Neural cell (in vitro differentiated cells): ENCODE measurements at regions not wholly inside any gene's neighbourhood (a gene's known extent, or its start where the extent isn't known, plus 50 kb on each side); places are given as distances from the start of the nearest gene placed in this dataset.

Experiments
- EP300 ChIP-seq: fragments of 450-650 bp; conservative IDR thresholded peaks from 2 replicates; pipeline ENCODE4 v1.6.1; 2014; ENCODE audit warnings: antibody characterized with exemption, mild to moderate bottlenecking, moderate library complexity; ENCODE audit not compliant: poor library complexity, severe bottlenecking
- EZH2 ChIP-seq: fragments of 200-600, 300-800 bp; shearing (Covaris generic), sonication (generic); IDR thresholded peaks from 2 replicates; pipeline ENCODE4 v1.6.1; 2014; ENCODE audit warnings: antibody characterized with exemption, low read length, borderline replicate concordance, mild to moderate bottlenecking; ENCODE audit not compliant: insufficient read depth, poor library complexity, severe bottlenecking
- MXI1 ChIP-seq: fragments of 450-650 bp; conservative IDR thresholded peaks from 2 replicates; pipeline ENCODE4 v1.6.1; 2014; ENCODE audit warnings: antibody characterized with exemption, mild to moderate bottlenecking; ENCODE audit not compliant: poor library complexity, severe bottlenecking
- POLR2AphosphoS5 ChIP-seq: IDR thresholded peaks from 2 replicates; pipeline ENCODE4 v1.6.1; 2012
- RAD21 ChIP-seq: fragments of 450-650 bp; conservative IDR thresholded peaks from 2 replicates; pipeline ENCODE4 v1.6.1; 2014; ENCODE audit warnings: antibody characterized with exemption, mild to moderate bottlenecking, moderate library complexity
- SMC3 ChIP-seq: fragments of 450-650 bp; conservative IDR thresholded peaks from 2 replicates; pipeline ENCODE4 v1.6.1; 2014; ENCODE audit warnings: antibody characterized with exemption, mild to moderate bottlenecking, moderate library complexity; ENCODE audit not compliant: poor library complexity
- TAF1 ChIP-seq: IDR thresholded peaks from 2 replicates; pipeline ENCODE4 v1.6.1; 2012; ENCODE audit warnings: low read depth
- TF ChIP-seq, protein P1 (sequence below): fragments of 450-650 bp; IDR thresholded peaks from 2 replicates; pipeline ENCODE4 v1.5.1; 2014; ENCODE audit warnings: antibody characterized with exemption, mild to moderate bottlenecking, moderate library complexity; ENCODE audit not compliant: poor library complexity, severe bottlenecking
- TF ChIP-seq, protein P2 (sequence below): IDR thresholded peaks from 2 replicates; pipeline ENCODE4 v1.6.1; 2012; ENCODE audit warnings: borderline replicate concordance

DNA sequence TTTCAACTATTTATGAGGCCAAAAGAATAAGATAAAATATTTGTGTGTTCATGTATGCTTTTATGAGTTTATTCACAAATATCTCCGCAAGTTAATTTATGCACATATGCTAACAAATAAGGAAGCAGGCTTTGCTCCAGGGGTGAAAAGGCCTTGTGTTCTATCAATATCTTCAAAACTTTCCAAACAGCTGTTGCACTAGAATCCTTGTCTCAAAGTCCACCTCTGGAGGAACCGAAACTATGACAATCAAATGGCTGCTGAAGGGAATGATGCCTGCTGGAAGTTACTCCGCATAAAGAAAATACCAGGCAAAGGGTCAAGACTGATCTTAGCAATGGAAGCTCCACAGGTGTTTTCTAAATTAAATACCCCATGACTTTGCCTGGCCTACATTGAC, 145.0 kb upstream of the GHITM start:
- no peak for TF ChIP-seq POLR2AphosphoS5
- no peak for TF ChIP-seq EZH2
- TF ChIP-seq, protein P1, sequence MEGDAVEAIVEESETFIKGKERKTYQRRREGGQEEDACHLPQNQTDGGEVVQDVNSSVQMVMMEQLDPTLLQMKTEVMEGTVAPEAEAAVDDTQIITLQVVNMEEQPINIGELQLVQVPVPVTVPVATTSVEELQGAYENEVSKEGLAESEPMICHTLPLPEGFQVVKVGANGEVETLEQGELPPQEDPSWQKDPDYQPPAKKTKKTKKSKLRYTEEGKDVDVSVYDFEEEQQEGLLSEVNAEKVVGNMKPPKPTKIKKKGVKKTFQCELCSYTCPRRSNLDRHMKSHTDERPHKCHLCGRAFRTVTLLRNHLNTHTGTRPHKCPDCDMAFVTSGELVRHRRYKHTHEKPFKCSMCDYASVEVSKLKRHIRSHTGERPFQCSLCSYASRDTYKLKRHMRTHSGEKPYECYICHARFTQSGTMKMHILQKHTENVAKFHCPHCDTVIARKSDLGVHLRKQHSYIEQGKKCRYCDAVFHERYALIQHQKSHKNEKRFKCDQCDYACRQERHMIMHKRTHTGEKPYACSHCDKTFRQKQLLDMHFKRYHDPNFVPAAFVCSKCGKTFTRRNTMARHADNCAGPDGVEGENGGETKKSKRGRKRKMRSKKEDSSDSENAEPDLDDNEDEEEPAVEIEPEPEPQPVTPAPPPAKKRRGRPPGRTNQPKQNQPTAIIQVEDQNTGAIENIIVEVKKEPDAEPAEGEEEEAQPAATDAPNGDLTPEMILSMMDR: no peak
- no peak for TF ChIP-seq EP300
- TF ChIP-seq TAF1: no peak
- TF ChIP-seq SMC3: no peak
- no peak for TF ChIP-seq MXI1
- TF ChIP-seq RAD21: no peak
- TF ChIP-seq, protein P2, sequence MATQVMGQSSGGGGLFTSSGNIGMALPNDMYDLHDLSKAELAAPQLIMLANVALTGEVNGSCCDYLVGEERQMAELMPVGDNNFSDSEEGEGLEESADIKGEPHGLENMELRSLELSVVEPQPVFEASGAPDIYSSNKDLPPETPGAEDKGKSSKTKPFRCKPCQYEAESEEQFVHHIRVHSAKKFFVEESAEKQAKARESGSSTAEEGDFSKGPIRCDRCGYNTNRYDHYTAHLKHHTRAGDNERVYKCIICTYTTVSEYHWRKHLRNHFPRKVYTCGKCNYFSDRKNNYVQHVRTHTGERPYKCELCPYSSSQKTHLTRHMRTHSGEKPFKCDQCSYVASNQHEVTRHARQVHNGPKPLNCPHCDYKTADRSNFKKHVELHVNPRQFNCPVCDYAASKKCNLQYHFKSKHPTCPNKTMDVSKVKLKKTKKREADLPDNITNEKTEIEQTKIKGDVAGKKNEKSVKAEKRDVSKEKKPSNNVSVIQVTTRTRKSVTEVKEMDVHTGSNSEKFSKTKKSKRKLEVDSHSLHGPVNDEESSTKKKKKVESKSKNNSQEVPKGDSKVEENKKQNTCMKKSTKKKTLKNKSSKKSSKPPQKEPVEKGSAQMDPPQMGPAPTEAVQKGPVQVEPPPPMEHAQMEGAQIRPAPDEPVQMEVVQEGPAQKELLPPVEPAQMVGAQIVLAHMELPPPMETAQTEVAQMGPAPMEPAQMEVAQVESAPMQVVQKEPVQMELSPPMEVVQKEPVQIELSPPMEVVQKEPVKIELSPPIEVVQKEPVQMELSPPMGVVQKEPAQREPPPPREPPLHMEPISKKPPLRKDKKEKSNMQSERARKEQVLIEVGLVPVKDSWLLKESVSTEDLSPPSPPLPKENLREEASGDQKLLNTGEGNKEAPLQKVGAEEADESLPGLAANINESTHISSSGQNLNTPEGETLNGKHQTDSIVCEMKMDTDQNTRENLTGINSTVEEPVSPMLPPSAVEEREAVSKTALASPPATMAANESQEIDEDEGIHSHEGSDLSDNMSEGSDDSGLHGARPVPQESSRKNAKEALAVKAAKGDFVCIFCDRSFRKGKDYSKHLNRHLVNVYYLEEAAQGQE: no peak
